ENCODE measurements at regions not wholly inside any gene's neighbourhood (a gene's known extent, or its start where the extent isn't known, plus 50 kb on each side); places are given as distances from the start of the nearest gene placed in this dataset.
A peak's percentile ranks its signal among the peaks of the same experiment; 100 is the strongest.

DNA sequence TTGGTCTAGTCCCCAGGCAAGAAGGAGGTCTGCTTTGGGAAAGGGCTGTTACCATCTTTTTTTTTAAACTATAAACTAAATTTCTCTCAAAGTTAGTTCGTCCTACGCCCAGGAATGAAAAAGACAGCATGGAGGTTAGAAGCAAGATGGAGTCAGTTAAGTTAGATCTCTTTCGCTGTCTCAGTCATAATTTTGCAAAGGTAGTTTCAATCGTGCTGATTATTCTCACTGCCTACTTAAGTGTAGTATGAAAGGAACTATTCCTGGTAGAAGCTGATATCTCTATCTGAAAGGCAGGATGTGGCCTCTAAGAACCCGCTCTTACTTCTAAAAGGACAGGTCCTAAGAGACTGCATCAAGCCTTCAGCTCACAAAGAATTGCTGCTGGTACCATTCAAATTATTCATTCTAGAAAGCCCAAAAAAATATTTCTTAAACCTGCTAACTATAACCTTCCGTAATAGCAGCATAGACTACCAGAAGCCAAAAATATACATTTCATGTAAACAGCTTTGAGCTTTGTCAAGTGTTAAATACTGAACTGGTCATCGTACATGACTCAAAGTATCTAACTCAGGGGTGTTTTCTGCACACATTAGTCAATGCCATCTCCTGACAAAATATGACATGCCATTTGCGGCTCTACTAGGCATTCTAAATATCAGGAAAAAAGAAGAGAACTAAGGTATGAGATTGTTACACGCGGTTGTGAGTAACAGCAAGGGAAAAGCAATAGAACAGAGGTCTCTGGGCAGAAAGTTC, 96.0 kb upstream of the CCDC80 start:
- Histone ChIP-seq H3K4me3 (replicated peaks in 1 of 3) (no peak overlapping the region), H3K27ac (no peak overlapping the region), H3K4me1 (peaks cover 5 to 8% of the 10 kb centered on the region in 2 donors), H3K9me3 (no peaks in the 10 kb centered on the region), H3K27me3 (no peaks in the 10 kb centered on the region), H3K36me3 (no peaks in the 10 kb centered on the region)
- TF ChIP-seq, protein P1, sequence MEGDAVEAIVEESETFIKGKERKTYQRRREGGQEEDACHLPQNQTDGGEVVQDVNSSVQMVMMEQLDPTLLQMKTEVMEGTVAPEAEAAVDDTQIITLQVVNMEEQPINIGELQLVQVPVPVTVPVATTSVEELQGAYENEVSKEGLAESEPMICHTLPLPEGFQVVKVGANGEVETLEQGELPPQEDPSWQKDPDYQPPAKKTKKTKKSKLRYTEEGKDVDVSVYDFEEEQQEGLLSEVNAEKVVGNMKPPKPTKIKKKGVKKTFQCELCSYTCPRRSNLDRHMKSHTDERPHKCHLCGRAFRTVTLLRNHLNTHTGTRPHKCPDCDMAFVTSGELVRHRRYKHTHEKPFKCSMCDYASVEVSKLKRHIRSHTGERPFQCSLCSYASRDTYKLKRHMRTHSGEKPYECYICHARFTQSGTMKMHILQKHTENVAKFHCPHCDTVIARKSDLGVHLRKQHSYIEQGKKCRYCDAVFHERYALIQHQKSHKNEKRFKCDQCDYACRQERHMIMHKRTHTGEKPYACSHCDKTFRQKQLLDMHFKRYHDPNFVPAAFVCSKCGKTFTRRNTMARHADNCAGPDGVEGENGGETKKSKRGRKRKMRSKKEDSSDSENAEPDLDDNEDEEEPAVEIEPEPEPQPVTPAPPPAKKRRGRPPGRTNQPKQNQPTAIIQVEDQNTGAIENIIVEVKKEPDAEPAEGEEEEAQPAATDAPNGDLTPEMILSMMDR (IDR thresholded peaks at IDR 0.05), result no peak
- no peak for TF ChIP-seq POLR2A (IDR thresholded peaks at IDR 0.05)
- no peak for DNase-seq
- WGBS, 2 donors, result 91 to 94% methylated on average over 10 of the region's 10 CpGs
- intact Hi-C loops (cut with DNase I), result loop anchor here (5.0 kb wide), 1 partner anchor 75 kb away; no protein-coding TSS in a partner anchor

DNA sequence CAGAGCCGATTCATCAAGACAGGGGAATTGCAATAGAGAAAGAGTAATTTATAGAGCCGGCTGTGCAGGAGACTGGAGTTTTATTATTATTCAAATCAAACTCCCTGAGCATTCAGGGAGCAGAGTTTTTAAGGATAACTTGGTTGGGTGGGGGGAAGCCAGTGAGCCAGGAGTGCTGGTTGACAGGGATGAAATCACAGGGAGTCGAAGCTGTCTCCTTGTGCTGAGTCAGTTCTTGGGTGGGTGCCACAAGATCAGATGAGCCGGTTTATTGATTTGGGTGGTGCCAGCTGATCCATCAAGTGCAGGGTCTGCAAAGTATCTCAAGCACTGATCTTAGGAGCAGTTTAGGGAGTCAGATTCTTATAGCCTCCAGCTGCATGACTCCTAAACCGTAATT, 95.4 kb upstream of the CCDC80 start:
- Histone ChIP-seq H3K27ac (no peak overlapping the region), H3K36me3 (no peaks in the 10 kb centered on the region), H3K9me3 (no peaks in the 10 kb centered on the region), H3K4me3 (replicated peaks in 1 of 3) (no peak overlapping the region), H3K27me3 (no peaks in the 10 kb centered on the region), H3K4me1 (peaks cover 8% of the 10 kb centered on the region in 2 donors)
- no peak for DNase-seq
- WGBS, 2 donors, result 90 to 91% methylated on average over 5 of the region's 5 CpGs
- intact Hi-C loops (cut with DNase I), result loop anchor here (5.0 kb wide), 1 partner anchor 76 kb away; no protein-coding TSS in a partner anchor
- TF ChIP-seq POLR2A (IDR thresholded peaks at IDR 0.05), result no peak
- TF ChIP-seq, protein P1 (IDR thresholded peaks at IDR 0.05), result no peak

DNA sequence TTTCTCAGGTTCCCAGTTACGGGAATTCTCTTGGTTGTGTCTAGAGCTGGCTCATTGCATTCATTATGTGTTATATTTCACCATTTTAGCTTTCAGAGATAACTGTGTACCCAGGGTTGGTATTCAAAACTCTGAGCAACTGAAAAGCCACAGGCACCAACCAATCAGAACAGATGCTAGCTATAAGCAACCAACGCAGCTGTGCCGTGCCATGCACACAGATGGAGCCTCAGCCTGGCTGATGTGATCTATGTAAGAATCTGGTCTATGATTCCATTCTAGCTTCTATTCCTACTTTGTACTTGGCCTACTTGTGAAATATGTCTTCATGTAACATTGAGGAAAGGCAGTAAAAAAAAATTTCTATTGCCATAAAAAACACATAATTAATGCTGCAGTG, 95.0 kb upstream of the CCDC80 start:
- Histone ChIP-seq H3K4me1 (peaks cover 8% of the 10 kb centered on the region in 2 donors), H3K36me3 (no peaks in the 10 kb centered on the region), H3K27ac (no peak overlapping the region), H3K27me3 (no peaks in the 10 kb centered on the region), H3K9me3 (no peaks in the 10 kb centered on the region), H3K4me3 (replicated peaks in 1 of 3) (no peak overlapping the region)
- no peak for DNase-seq
- TF ChIP-seq, protein P1 (IDR thresholded peaks at IDR 0.05), result no peak
- TF ChIP-seq POLR2A (IDR thresholded peaks at IDR 0.05), result no peak
- WGBS, 2 donors, result 88 to 94% methylated on average over 3 of the region's 3 CpGs
- intact Hi-C loops (cut with DNase I), result loop anchor here (5.0 kb wide), 1 partner anchor 76 kb away; no protein-coding TSS in a partner anchor

DNA sequence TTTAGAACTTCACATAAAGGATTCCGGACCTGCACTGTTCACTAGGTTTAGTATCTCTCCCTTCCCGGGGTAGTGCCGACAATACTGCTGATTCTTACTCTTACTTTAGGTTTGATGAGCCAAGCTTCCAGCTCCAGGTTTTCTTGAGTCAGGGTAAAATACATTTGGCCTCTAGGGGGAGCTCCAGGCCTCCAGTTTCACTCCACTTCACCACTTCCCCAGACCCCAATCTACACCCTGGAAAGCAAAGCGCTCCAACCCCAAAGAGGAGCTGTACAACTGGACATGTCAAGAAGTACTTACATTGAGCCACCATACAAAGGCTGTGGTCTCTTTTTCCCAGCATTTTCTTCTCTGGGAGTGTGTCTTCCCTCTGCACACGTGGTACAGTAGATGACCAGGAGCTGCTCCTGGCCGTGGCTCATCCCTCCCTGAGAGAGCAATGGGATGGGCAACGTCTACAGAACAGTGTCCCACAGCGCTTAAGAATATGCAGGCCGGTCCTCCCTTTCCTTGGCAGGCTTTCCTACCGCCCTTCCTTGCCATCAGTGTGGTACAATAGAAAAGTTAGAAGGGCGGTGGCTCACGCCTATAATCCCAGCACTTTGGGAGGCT, 93.9 kb upstream of the CCDC80 start:
- no peak overlapping the region for H3K27ac ChIP-seq
- TF ChIP-seq, protein P1 (IDR thresholded peaks at IDR 0.05), result peak; percentile 50 to 72 (median 62)
- TF ChIP-seq POLR2A (IDR thresholded peaks at IDR 0.05), result no peak
- H3K27me3 ChIP-seq, result no peaks in the 10 kb centered on the region
- intact Hi-C loops (cut with DNase I), result loop anchor here (5.0 kb wide), 1 partner anchor 77 kb away; no protein-coding TSS in a partner anchor
- H3K36me3 ChIP-seq, result no peaks in the 10 kb centered on the region
- no peak overlapping the region for H3K4me3 ChIP-seq (replicated peaks in 1 of 3)
- H3K9me3 ChIP-seq, result no peaks in the 10 kb centered on the region
- H3K4me1 ChIP-seq, result peaks cover 8% of the 10 kb centered on the region in 2 donors
- WGBS, 2 donors, result 65 to 66% methylated on average over 12 of the region's 12 CpGs
- DNase-seq, result peak; percentile 44 to 51

DNA sequence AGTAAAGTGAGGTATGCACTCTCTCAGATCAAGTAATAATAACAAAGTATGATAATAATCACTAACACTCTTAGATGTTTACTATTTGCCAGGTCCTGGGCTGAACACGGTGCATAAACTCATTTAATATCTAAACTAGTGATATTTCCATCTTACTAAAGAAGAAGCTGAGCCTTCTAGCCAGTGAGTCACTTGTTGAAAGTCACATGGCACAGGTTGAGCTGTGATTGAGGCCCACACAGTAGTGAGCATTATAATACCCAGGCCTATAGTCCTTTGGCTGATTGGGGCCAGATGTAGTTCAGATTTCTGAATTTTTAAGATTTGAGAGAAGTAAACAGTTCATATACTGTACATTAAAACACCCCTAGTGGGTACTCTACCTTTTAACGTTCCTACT, 93.2 kb upstream of the CCDC80 start:
- intact Hi-C loops (cut with DNase I), result no loop called here
- WGBS, 2 donors, result 71 to 77% methylated on average over 2 of the region's 2 CpGs
- Histone ChIP-seq H3K36me3 (no peaks in the 10 kb centered on the region), H3K27ac (no peak overlapping the region), H3K27me3 (no peaks in the 10 kb centered on the region), H3K4me3 (replicated peaks in 1 of 3) (no peak overlapping the region), H3K9me3 (no peaks in the 10 kb centered on the region), H3K4me1 (peaks cover 5 to 8% of the 10 kb centered on the region in 2 donors)
- TF ChIP-seq POLR2A (IDR thresholded peaks at IDR 0.05), result no peak
- TF ChIP-seq, protein P1 (IDR thresholded peaks at IDR 0.05), result no peak
- DNase-seq, result no peak
